ENCODE measurements at regions not wholly inside any gene's neighbourhood (a gene's known extent, or its start where the extent isn't known, plus 50 kb on each side); places are given as distances from the start of the nearest gene placed in this dataset.

DNA sequence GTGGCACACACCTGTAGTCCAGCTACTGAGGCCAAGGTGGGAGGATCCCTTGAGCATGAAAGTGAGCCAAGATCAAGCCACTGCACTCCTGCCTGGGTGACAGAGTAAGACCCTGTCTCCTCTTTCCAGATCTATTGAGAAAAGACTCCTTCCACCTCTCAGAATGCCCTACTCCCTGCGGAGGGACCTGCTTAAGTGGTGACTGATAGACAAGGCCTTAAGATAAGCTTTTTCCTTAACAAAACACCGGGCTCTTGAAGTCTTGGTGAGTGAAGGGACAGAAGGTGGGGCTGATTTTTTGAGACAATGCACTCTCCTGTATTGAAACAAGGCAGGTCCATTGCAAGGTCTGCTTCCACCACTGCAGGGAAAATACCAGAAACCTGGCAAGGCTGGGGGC is 338.4 kb upstream of the FRG2C start:
- TF ChIP-seq NR2C2 (CRISPR knock-in tag; IDR thresholded peaks at IDR 0.05), result no peak
- TF ChIP-seq, protein P1, sequence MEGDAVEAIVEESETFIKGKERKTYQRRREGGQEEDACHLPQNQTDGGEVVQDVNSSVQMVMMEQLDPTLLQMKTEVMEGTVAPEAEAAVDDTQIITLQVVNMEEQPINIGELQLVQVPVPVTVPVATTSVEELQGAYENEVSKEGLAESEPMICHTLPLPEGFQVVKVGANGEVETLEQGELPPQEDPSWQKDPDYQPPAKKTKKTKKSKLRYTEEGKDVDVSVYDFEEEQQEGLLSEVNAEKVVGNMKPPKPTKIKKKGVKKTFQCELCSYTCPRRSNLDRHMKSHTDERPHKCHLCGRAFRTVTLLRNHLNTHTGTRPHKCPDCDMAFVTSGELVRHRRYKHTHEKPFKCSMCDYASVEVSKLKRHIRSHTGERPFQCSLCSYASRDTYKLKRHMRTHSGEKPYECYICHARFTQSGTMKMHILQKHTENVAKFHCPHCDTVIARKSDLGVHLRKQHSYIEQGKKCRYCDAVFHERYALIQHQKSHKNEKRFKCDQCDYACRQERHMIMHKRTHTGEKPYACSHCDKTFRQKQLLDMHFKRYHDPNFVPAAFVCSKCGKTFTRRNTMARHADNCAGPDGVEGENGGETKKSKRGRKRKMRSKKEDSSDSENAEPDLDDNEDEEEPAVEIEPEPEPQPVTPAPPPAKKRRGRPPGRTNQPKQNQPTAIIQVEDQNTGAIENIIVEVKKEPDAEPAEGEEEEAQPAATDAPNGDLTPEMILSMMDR (IDR thresholded peaks at IDR 0.05), result no peak
- TF ChIP-seq NFYB (CRISPR knock-in tag; conservative IDR thresholded peaks at IDR 0.05; ENCODE audit: low read depth), result no peak
- no peak for TF ChIP-seq FOXJ3 (CRISPR knock-in tag; IDR thresholded peaks at IDR 0.05; ENCODE audit: borderline replicate concordance)
- TF ChIP-seq, protein P2, sequence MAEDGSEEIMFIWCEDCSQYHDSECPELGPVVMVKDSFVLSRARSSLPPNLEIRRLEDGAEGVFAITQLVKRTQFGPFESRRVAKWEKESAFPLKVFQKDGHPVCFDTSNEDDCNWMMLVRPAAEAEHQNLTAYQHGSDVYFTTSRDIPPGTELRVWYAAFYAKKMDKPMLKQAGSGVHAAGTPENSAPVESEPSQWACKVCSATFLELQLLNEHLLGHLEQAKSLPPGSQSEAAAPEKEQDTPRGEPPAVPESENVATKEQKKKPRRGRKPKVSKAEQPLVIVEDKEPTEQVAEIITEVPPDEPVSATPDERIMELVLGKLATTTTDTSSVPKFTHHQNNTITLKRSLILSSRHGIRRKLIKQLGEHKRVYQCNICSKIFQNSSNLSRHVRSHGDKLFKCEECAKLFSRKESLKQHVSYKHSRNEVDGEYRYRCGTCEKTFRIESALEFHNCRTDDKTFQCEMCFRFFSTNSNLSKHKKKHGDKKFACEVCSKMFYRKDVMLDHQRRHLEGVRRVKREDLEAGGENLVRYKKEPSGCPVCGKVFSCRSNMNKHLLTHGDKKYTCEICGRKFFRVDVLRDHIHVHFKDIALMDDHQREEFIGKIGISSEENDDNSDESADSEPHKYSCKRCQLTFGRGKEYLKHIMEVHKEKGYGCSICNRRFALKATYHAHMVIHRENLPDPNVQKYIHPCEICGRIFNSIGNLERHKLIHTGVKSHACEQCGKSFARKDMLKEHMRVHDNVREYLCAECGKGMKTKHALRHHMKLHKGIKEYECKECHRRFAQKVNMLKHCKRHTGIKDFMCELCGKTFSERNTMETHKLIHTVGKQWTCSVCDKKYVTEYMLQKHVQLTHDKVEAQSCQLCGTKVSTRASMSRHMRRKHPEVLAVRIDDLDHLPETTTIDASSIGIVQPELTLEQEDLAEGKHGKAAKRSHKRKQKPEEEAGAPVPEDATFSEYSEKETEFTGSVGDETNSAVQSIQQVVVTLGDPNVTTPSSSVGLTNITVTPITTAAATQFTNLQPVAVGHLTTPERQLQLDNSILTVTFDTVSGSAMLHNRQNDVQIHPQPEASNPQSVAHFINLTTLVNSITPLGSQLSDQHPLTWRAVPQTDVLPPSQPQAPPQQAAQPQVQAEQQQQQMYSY (CRISPR knock-in tag; IDR thresholded peaks at IDR 0.05), result no peak
- no peak for TF ChIP-seq SP1 (CRISPR knock-in tag; conservative IDR thresholded peaks at IDR 0.05)
- TF ChIP-seq, protein P3, sequence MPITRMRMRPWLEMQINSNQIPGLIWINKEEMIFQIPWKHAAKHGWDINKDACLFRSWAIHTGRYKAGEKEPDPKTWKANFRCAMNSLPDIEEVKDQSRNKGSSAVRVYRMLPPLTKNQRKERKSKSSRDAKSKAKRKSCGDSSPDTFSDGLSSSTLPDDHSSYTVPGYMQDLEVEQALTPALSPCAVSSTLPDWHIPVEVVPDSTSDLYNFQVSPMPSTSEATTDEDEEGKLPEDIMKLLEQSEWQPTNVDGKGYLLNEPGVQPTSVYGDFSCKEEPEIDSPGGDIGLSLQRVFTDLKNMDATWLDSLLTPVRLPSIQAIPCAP (CRISPR knock-in tag; IDR thresholded peaks at IDR 0.05), result no peak

Data from WTC11 (cell line).